ENCODE measurements at regions not wholly inside any gene's neighbourhood (a gene's known extent, or its start where the extent isn't known, plus 50 kb on each side); places are given as distances from the start of the nearest gene placed in this dataset.

- DNase-seq, result no peak
Observed at GRCh38 chrX:107502316-107502715, 52.9 kb downstream of the FRMPD3 start.

- DNase-seq, result no peak
Observed at GRCh38 chrX:107504006-107504405, 54.6 kb downstream of the FRMPD3 start.

- DNase-seq, result no peak
Observed at GRCh38 chrX:107505223-107505622, 55.8 kb downstream of the FRMPD3 start.

- DNase-seq, result no peak
Observed at GRCh38 chrX:107506596-107507031, 57.2 kb downstream of the FRMPD3 start.

DNA sequence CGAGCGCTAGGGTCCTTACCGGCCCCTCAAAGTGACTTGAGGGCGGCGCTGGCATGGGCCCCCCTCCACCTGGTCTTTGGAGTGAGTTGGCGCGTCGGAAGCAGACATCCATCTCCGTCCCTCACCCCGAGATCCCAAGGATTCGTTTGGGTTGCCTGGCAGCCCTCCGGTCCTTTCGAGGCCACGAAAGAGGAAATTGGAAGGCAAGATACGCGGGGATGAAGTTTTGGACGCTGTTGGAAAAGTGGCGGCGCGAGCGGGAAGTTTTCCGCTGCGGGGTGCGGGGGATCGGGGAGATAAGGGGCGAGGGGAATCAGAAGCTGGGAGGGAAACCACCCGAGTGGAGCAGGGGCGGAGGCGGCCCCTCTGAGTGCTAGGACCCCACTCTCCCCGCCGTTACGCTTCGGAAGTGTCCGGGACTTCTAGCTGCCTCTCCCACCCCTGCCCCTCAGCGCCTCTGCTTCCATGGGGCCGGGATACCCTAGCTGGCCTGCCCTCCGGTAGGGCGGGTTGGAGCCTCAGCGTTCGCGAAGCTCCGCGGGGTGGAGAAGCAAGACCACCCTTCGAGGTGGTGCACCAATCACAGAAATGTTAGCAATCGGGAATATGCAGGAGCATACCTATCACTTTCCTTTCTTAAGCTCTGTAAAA lies 57.8 kb downstream of the FRMPD3 start:
- DNase-seq, result no peak

DNA sequence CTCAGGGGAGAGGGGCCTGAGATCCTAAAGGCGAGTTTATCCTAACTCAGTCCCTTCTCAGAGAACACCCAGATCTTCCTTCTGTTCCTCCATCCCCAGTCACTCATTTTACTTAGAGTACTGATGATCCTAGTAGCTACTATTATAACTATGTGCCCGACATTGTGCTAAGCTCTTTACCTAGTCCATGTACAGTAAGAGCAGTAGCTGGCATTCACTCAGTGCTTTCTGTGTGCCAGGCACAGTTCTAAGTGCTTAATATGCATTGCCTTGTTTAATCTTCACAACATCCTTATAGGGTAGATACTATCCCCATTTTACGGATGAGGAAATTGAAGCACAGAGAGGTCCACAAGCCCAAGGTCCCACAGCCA lies 58.3 kb downstream of the FRMPD3 start:
- no peak for DNase-seq

- no peak for DNase-seq
Observed at GRCh38 chrX:107508925-107509324, 59.5 kb downstream of the FRMPD3 start.

GRCh38 chrX:107514944-107515343 lies 65.5 kb downstream of the FRMPD3 start:
- DNase-seq, result no peak

DNA sequence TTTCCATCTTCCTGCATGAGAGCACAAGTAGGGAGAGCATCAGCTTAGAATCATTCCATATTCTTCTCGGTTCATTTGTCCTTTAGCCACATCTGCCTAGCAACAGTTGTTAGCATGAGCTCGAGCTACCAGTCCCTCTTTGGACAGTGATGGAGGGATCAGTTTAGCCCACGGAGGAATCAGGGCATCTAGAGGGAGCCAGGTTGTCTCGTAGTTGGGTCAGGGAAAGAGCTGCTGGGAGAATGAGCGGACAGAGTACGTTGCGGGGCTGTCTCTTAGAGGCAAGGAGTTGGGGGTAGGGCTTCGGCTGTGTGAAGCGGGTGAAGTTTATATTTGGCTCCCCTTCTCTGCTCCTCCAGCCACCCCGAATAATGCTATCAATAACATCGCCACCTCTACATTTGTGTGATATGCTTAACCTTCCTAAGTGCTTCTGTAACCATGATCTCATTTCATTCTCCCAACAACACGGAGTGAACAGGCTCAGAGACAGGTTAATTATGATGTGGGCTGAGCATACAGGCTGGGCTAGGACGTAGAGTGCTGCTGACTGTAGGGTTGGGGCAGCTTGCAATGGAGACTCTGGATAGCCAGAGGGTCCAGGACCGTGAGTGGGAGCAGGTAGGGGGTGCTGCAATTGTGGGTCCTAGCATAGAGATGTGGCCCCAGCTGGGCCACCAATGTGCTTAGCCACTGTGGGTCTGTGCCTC lies 72.6 kb downstream of the FRMPD3 start:
- DNase-seq, result no peak

DNA sequence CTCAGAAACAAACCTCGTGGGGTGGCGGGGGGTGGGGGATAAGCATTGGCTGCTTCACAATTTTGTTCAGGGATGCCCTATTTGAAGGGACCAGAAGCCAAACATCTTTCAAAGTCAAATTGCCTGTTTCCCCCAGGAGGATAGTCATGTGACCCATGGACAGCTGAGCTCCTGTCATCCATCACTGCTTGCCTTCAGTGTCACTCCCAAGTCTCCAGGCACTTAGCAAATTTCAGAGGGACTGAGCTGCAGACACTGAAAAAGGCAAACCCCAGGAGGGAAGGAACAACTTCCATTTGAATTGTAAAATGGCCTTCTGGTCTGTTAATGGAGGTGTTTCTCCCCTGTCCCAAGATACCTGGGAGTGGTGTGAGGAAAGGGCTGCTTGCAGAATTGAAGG lies 73.4 kb downstream of the FRMPD3 start:
- no peak for DNase-seq

GRCh38 chrX:107526141-107526540 lies 76.7 kb downstream of the FRMPD3 start:
- no peak for DNase-seq

- no peak for DNase-seq
Observed at GRCh38 chrX:107530141-107530540, 80.7 kb downstream of the FRMPD3 start.

- peak; percentile 49 for DNase-seq
Observed at GRCh38 chrX:107537815-107538214, 88.4 kb downstream of the FRMPD3 start.

DNA sequence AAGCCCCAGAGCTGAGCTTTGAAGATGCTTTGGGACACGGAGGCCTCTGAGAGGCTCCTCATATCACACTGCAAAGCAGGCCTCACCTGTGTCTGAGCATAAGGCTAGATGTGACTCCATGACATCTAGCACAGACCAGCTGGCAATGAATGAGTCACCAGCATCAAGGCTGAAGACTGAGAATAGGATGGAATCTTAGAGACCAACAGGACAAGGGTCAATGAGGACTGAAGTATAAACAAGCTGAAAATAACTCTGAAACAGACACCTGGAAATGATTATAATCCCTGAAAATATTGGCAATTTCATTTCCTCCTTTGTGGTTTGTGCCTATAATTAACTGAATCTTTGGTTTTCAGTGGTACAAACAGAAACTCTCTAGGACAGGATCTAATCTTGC lies 87.1 kb upstream of the PRPS1 start:
- no peak for DNase-seq

GRCh38 chrX:107542040-107542439 lies 86.3 kb upstream of the PRPS1 start:
- no peak for DNase-seq

- no peak for DNase-seq
Observed at GRCh38 chrX:107542500-107542899, 85.8 kb upstream of the PRPS1 start.

DNA sequence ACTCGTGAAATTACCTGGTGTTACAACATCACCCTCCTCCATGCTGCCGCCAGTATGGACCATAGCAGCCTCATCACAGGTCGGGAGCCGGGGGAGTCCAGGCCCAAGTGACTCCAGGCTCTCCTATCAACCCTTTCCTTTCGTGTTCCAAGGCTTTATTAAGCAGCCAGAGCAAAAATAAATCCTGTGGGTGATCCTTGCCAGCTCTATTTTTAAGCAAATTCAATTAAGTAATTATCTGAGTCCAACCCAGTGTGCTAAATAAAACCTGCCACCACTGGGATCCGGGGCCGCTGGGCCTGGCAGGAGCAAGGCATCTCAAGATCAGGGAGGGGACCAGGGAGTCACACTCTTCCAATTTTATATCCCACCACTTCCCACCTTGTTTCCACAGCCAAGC lies 80.7 kb upstream of the PRPS1 start:
- no peak for DNase-seq

DNA sequence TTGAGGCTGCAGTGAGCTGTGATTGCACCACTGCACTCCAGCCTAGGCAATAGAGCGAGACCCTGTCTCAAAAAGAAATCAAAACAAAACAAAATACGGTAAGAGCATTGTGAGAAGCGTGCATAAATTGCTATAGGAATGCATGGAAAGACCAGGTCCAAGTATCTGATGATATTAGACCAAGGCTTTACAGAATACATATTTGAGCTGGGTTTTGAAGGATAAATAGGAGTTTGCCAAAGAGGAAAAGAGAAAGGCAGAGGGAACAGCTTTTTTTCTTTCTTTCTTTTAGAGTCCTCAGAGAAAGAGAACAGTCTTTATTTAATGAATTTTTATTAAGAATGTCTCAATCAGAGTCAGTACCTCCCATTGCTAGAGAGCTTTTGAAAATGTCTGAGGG lies 79.5 kb upstream of the PRPS1 start:
- no peak for DNase-seq

DNA sequence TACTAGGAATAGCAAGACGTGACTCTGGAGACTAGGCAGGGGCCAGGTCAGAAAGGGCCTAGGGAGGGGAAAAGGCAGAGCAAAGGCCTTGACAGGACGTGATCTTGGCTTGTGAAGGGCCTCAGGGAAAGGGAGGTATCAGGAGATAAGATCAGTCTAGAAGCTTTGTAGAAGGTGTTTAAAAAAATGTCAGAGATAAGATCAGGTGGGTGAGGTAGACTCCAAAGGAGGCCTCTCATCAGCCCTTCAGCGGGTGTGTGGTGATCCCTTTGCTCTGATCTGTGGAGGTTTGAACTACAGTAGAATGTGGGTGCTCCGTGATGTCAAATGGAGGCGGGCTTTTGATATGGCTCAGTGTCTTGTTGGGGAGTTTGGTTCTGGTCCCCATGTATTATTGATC lies 78.8 kb upstream of the PRPS1 start:
- DNase-seq, result peak; percentile 13

DNA sequence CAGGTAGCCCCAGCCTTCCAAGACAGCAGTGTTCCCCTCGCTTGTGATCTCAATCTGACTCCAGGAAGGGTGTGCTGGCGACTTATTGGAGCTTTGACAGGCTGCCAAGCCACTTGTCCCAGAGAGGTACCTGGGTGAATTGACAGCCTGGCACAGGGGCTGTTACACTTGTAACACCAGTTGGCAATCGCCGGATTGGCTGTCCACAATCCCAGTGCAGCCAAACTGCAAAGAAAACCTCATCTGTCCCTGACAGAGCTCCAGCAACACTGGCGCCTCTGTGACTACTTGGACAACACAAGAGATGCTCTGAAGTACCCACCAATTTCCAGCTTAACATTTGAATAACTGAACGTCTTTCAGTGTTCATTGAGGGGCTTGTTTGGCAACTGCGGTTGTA lies 76.8 kb upstream of the PRPS1 start:
- DNase-seq, result no peak

DNA sequence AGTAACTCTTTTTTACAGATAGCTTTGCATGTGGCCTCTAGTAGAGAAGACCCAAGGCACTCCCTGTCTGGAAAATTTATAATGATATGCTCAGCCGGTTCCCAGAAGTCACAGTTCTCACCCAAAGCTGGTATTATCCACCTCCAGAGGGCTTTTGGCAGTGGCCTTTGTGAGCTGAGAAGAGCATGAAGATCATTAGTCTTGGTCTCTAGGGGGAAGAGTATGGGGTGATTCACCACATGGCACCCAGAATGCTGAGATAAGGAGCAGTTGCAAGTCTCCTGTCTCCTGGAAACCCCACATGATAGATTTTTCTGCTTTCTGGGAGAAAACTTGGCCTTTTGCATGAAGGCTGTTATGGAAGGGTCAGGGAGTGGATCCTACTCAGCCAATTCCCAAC lies 75.4 kb upstream of the PRPS1 start:
- no peak for DNase-seq

DNA sequence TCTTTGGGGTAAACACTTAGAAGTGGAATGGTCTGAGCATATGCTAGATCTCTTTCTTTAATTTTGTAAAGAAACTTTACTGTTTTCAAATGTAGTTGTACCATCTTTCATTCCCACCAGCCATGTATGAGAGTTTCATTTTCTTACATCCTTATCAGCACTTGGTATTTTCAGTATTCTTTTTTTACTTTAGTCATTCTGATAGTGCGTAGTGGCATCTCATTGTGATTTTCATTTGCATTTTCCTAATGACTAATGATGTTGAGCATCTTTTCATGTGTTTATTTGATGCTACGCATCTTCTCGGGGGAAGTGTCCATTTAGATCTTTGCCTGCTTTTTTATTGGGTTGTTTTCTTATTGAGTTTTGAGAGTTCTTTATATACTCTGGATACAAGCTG lies 71.3 kb upstream of the PRPS1 start:
- no peak for DNase-seq

GRCh38 chrX:107559506-107559905 lies 68.8 kb upstream of the PRPS1 start:
- DNase-seq, result no peak

DNA sequence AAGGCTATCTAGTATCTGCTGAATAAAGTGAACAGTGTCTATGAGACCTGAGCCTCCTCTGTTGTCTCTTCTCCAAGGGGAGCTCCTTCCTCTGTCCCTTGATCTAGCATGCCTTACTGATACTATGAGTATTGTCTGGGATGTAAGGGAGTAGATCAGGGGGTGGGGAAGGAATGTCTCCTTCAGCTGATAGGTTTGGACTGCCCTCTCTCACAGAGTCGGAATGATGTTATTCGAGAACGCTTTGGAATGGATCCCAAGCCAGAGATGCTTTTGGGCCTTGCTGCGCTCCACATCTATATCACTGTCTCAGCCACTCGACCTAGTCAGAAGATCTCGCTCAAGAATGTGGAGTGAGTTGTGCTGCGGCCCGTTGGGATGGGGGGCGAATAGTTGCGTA lies 68.3 kb upstream of the PRPS1 start:
- no peak for DNase-seq

DNA sequence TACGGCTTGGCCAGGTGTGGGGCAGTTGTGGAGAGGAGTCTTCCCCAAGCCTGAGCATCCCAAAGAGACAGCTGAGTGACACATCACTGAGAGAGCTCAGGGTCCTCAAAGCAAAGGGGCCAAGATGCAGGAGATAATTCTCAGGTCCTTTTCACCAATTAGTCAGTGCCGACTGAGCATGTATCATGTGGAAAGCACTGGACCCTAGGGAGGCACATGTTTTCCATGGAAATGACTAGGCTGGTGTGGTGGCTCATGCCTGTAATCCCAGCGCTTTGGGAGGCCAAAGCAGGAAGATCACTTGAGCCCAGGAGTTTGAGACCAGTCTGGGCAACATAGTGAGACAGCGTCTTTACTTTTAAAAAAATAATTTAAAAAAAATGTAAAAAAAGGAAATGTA lies 67.3 kb upstream of the PRPS1 start:
- DNase-seq, result no peak
